Keratinocyte (primary cell): ENCODE measurements at regions not wholly inside any gene's neighbourhood (a gene's known extent, or its start where the extent isn't known, plus 50 kb on each side); places are given as distances from the start of the nearest gene placed in this dataset.

Experiments
- CTCF ChIP-seq, 3 experiments: IDR thresholded peaks in 1 of 3; conservative IDR thresholded peaks in 1 of 3; optimal IDR thresholded peaks in 1 of 3; 2 replicates in 2 of 3; 3 replicates in 1 of 3; pipeline versions ENCODE3 to v1.5.1; 2011; ENCODE audit warnings: low read length in 3 of 3, mild to moderate bottlenecking in 3 of 3, moderate library complexity in 2 of 3, control low read depth in 1 of 3, inconsistent platforms in 1 of 3; ENCODE audit not compliant: insufficient read depth in 2 of 3; ENCODE audit errors: extremely low read depth in 1 of 3
- EZH2 ChIP-seq: IDR thresholded peaks from one replicate; pipeline ENCODE4 v1.6.1; 2012; ENCODE audit warnings: inconsistent platforms, mild to moderate bottlenecking, low read length, moderate library complexity

GRCh38 chr1:55684131-55684650 lies 469.0 kb upstream of the USP24 start:
- TF ChIP-seq CTCF (optimal IDR thresholded peaks at IDR 0.05 in 1 of 3, IDR thresholded peaks at IDR 0.05 in 1 of 3, conservative IDR thresholded peaks at IDR 0.05 in 1 of 3; ENCODE audit: extremely low read depth in 1 of 3, insufficient read depth in 2 of 3, low read length in 3 of 3) (no peak), EZH2 (no peak)
